IMR-90 (cell line): ENCODE measurements at regions not wholly inside any gene's neighbourhood (a gene's known extent, or its start where the extent isn't known, plus 50 kb on each side); places are given as distances from the start of the nearest gene placed in this dataset.

Experiments
- CEBPB ChIP-seq: IDR thresholded peaks from 2 replicates; pipeline ENCODE4 v1.6.1; 2012; ENCODE audit warnings: low read depth, low read length, improper control_type of control experiment
- POLR2A ChIP-seq: IDR thresholded peaks from 2 replicates; pipeline ENCODE4 v1.6.1; 2012; ENCODE audit warnings: mild to moderate bottlenecking, low read depth, low read length
- RFX5 ChIP-seq: IDR thresholded peaks from 2 replicates; pipeline ENCODE4 v1.8.0; 2012; ENCODE audit warnings: low read depth, mild to moderate bottlenecking, low read length, moderate library complexity
- SMC3 ChIP-seq: fragments of 150-350 bp; IDR thresholded peaks from 2 replicates; pipeline ENCODE4 v1.6.1; 2016; ENCODE audit warnings: low read depth, mild to moderate bottlenecking, antibody characterized with exemption, low read length, moderate library complexity
- TF ChIP-seq, protein P1 (sequence below): conservative IDR thresholded peaks from 2 replicates; pipeline ENCODE4 v1.5.1; 2012; ENCODE audit warnings: mild to moderate bottlenecking, low read depth, low read length, improper control_type of control experiment

DNA sequence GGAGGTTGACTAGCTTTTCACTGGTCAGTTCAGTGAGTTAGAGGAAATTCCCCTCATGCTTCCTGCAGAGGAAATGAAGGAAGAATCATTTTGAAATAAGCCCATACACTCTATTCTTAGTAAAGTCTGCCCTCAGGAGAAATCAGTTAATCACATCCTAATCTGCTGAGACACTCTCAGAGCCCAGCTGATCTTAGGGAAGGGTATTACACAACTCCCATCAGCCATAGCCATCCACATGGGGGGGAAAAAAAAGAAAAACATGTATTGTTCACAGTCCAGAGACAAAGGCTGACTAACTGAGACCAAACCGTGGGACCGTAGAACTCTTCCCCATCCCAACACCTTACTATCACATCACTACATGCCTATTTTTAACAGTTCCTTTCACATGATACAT lies 722.3 kb downstream of the CDH8 start:
- TF ChIP-seq, protein P1, sequence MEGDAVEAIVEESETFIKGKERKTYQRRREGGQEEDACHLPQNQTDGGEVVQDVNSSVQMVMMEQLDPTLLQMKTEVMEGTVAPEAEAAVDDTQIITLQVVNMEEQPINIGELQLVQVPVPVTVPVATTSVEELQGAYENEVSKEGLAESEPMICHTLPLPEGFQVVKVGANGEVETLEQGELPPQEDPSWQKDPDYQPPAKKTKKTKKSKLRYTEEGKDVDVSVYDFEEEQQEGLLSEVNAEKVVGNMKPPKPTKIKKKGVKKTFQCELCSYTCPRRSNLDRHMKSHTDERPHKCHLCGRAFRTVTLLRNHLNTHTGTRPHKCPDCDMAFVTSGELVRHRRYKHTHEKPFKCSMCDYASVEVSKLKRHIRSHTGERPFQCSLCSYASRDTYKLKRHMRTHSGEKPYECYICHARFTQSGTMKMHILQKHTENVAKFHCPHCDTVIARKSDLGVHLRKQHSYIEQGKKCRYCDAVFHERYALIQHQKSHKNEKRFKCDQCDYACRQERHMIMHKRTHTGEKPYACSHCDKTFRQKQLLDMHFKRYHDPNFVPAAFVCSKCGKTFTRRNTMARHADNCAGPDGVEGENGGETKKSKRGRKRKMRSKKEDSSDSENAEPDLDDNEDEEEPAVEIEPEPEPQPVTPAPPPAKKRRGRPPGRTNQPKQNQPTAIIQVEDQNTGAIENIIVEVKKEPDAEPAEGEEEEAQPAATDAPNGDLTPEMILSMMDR = no peak
- TF ChIP-seq POLR2A (no peak), RFX5 (no peak), SMC3 (no peak), CEBPB (no peak)
